Skin of body (tissue), 1 donor: ENCODE measurements at regions not wholly inside any gene's neighbourhood (a gene's known extent, or its start where the extent isn't known, plus 50 kb on each side); places are given as distances from the start of the nearest gene placed in this dataset.
"Not testable (repeated sequence)": the region's sequence is repeated elsewhere in the genome, so short reads cannot be mapped to it uniquely, and the experiment has no call there.

Source experiments
- DNase-seq: peaks from one replicate; lab custom pipeline; 2025; lab: John Stamatoyannopoulos, UW

DNA sequence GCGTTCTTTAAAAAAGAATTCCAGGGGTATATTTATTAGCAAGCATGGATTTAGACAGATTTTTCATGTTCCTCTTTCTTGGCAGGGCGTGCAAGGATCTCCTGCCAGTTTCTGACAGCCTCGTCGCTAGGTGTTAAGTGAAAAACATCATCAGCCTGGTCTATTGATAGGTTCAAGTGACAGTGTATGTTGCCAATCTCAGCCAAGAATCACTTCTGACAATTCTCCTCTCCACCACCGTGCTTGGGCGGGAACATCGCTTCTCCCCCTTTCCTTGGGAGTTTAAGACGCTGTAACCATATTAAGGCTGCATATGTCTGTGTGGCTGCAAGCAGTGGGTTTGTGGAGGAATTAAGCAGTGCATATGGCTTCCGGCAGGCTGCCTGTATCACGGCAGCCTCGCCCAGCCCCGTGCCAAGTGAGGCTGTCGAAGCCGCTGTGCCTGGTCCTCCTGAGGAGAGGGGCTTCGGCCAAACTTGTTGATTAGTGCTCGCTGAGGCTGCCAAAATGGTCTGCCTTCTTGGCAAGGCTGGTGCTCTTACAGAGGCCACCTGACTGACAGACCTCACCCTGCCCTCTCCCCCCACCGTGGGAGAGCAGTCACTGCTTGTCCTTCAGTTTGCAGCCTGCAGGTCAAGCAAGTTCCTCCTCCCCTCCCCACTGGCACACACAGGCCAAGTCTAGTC lies 132.2 kb upstream of the MPHOSPH6 start:
- DNase-seq, result no peak

DNA sequence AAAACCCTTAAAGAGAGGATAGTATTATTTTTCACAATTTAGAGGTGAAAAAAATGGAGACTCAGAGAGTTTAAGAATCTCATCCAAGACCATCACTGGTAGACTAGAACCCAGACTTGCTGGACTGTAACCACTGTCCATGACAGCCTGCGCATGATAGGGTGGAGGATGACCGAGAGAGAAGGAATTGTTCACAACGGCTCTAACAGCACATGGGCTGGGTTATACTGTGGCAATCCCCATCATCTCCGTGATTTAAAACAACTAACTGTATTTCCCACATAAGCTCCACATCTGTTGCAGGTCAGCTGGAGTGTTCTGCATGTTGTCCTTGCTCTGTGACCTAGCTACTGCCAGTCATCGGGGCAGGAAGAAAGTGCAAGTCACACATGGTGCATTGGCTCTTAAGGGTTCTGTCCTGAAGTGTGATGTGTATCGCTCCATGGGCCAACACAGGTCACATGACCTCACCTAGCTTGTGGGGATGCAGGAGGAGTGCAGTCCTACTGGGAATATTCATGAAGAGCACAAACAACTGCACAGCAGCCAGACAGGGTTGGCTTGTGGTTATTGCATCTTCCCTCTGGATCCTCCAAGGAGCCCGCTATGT lies 131.2 kb upstream of the MPHOSPH6 start:
- DNase-seq, result no peak

DNA sequence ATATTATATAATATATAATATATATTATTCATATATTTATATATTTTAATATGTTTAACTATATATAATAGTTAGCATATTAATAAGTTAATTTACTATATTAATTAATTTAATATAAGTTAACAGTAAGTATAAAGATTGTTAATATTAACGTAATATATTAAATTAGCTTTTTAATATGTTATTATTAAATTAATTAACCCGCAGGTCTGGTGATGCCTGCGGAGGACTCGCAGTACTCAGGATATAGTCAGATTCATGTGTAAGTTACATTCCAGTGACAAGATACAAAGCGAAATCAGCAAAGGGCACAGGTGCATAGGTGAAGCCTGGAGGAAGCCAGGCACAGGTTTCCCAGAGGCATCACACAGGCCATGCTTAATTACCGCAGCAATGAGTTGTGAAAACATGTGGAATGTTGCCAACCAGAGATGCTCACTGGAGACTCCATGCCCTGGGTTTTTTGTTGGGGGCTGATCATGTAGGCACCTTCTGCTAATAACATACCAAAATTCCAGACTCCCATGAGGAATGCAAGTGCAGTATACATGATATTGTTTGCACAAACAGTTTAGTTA lies 130.4 kb upstream of the MPHOSPH6 start:
- no peak for DNase-seq

DNA sequence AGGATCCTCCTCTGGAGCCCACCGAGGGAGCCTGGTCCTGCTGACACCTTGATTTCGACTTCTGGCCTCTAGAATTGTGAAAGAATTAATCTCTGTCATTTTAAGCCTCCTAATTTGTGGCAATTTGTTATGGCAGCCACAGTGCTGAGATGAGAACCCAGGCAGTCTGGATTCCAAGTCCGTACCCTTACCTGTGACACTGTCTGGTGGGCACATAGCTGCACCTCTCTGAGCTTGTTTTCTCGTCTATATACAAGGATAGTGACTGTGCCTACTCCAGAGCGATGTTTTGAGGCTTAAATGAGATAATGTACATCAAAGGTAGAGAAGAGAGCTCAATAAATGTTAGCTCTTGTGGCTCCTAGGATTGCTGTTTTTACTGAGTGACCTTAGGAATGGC lies 128.4 kb upstream of the MPHOSPH6 start:
- DNase-seq, result no peak

DNA sequence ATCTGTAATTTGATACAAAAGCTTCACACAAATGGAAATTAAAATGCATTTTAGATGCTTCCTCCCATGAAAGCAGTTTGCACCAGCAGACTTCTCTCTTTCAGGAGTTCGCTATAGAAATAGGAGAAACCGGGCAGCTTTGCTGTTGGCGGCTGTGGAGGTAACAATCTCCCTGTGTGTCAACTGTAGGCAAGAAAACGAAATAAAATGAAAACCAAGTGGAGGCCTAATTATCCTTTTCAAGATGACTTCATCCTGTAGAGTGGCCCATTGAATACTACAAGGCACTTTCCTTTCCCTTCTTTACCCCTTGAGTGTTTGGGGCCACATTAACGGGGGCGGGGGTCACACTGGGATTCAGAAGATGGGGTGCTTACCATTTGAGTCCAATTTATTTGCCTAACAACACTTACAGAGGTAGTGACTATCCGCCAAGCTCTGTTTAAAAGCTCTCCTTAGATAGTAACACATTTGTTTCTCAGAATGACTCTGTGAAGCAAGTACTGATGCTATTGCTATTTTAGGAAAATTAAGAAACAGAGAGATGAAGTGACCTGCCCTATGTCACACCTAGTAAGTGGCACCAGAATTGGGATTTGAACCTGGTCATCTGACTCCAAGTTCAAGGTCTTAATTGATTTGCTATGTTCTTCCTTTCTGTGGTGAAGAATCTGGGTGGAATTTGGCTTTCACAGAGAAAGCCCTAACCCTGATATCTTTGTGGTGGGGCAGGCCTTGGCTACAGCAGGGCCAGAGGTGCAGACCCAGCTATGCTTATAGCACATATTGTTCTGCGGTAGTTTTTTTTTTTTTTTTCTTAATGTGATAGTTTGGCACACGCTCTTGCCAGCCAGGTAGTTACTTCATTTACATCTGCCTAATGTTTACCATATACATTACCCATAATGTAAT lies 125.5 kb upstream of the MPHOSPH6 start:
- DNase-seq, result no peak

DNA sequence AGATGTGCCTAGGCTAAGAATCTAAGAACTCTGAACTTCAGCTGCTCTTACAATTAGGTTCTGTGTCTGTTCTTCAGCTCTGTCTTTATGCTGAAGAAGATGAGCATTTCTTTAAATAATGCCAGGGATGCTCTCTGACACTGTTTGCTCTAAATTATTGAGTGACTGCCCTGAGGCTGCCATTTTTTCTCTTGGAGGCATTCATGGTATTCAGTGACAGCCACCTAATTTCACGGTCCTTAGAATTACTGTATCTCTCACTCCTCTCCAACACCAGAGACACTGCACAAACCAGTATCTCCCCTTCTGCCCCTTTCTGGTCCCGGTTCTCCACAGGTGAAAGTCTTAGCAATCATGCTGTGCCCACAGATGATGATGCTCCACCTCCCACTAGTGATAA lies 123.6 kb upstream of the MPHOSPH6 start:
- no peak for DNase-seq

DNA sequence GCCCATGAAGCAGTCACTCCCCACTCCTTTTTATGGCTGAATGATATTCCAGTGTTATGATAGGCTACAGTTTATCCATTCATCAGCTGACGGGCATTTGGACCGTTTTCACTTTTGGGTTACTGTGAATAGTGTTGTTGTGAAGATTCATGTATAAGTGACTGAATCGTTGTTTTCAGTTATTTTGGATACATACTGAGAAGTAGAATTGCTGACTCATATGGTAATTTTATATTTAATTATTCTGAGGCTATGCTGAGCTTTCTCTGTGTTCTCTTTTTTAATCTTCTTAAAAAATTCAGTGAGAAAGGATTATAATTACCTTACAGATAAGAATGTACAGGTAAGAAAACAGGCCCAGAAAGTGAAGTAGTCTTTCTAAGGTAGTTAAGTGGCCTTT lies 117.9 kb upstream of the MPHOSPH6 start:
- DNase-seq, result no peak

DNA sequence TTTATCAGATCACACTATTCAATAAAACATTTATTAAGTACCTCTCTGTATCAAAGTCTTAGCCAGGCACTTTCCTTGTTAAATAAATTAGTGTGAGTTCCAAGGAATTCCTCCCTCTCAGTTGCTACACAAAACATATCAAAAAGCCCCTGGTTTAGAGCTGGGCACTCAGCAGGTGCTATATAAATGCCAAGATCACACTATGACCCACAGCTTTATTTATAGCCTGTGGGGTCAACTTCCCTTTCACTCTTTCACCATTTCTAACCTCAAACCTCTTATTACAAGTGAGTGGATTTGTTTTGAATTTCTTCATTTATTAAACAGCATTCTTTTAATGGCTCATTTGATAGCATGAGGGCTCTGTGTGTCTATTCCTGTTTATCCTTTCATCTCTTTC lies 112.6 kb upstream of the MPHOSPH6 start:
- DNase-seq, result no peak

DNA sequence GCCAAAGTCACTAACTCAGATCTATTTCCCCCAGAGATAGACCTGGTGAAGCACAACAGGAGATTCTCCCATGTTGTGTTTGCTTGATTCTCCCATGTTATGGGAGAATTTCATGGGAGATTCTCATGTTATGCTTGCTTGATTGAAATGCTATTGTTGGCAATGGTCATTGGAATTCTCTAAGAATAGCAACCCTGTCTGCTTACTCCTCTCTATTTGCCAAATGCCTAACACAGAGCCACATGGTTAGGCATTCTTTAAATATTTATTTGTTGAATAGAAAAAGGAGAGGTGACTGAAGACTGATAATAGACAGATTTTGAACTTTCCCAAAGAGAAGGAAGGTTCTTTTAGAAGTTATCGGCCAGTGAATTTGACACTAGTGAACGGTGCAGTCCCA lies 111.5 kb upstream of the MPHOSPH6 start:
- no peak for DNase-seq

DNA sequence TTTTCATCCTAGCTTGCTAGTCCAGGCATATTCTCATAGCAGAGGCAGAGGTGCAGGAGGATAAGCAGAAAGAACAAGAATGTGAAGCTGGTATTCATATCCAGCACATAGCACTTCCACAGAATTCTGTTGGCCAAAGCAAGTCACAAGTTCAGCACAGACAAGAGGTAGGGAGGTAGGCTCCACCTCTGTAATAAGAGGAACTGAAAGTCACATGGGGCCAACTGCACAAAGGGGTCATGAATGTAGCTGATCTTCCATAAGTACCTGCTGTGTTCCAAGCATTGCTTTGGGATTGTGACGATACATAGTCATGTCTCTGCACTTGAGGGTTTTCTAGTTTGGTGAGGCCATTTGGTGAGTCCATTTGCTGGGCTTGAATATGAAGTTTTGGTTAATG lies 110.8 kb upstream of the MPHOSPH6 start:
- DNase-seq, result no peak

DNA sequence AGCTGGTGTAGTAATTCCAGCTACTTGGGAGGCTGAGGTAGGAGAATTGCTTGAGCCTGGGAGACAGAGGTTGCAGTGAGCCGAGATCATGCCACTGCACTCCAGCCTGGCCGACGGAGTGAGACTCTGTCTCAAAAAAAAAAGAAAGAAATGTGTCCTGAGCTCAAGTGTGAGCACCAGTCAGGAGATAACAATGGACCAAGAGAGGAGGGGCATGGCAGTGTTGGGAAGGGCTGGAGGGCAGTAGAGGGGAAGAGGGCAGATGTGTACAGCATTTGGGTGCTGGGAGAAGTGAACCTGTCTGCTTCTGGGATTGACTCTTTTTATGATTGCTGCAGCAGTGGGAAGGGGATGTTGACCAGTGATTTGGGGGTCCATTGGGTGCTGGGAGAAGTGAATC lies 105.3 kb upstream of the MPHOSPH6 start:
- not testable (repeated sequence) for DNase-seq

DNA sequence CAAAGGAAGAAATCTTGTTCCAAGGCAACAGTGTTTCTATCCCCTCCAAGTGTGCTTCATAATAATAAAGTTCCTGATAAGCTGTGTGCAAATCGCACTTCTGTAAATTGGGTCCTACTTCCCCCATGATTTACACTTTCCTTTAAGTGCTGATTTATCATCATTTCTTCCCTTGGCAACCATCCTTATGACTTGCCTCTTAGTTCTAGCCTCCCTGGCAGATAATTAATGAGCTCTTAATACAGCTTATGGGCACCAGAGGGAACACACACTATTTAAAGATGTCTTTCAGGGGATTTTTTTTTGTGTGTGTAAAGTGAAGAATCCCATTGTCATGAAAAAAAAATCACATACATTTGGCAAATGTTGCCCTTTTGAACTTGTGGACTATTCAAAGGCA lies 101.6 kb upstream of the MPHOSPH6 start:
- no peak for DNase-seq

DNA sequence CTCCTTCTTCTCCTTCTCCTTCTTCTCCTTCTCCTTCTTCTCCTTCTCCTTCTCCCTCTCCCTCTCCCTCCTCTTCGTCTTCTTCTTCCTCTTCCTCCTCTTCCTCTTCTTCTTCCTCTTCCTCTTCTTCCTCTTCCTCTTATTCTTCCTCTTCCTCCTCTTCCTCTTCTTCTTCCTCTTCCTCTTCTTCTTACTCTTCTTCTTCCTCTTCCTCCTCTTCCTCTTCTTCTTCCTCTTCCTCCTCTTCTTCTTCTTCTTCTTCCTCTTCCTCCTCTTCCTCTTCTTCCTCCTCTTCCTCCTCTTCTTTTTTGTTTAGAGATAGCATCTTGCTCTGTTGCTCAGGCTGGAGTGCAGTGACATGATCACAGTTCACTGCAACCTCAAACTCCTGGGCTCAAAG lies 97.7 kb upstream of the MPHOSPH6 start:
- not testable (repeated sequence) for DNase-seq

DNA sequence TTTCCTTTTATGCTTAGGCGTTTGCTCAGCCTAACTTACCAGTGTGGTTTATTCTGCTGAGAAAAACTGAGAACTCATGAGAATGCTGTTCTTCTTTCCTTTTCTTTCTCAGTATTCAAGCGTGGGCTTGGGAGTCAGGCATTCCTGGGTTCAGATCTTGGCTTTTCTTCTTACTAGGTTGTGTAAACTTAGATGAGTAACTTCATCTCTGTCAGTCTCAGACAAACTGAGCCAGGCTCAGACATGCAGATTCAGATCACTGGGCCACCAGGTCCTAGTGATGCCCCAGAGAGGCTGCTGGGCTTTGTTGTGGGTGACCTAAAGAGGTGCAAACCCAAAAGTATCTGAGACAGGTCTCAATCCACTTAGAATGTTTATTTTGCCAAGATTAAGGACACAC lies 95.8 kb upstream of the MPHOSPH6 start:
- DNase-seq, result no peak

DNA sequence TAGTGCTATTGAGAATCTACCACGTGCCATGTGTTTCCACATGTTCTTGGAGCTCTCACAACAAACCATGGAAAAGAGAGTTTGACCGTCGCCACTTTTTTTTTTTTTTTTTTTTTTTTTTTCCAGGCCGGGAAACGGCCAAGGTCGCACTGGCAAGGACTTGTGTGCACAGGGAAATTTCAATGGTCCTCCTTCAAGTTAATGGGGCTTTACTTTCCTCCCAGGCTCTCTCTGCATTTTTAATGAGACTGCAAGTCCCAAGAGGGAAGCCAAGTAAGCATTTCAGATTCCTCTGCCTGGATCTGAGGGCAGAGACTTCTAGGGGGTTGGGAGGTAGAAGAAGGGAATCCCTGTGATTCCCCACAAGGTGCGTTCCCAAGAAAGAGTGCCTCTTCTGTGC lies 94.7 kb upstream of the MPHOSPH6 start:
- DNase-seq, result no peak

DNA sequence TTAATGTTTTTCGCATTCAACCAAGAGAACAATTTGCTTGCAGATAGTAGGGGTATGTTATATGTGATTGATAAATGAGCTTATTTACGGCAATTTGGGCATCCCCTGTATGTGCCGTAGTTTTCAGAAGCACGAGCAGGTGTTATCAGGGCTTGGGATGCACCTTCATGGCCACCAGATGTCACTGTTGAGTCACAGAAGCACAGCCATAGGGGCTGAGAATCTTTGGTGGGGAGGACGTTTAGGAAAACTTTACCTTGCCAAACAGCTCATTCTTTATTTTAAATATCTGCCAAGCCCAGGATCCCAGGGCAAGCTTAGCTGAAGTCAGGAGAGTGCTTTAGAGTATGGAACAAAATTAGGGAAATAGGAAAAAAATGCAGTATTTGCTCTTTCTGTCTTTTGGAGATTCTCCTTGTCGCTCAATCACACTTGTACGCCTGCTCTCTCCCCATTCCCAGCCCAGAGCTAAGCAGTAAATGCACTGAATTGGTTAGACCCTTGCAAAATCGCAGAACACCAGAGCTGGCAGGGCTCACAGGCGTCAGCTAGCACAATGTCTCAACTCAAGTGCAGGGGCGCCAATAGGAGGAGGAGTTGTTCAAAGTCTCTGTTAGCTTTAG lies 93.6 kb upstream of the MPHOSPH6 start:
- DNase-seq, result peak; percentile 24

DNA sequence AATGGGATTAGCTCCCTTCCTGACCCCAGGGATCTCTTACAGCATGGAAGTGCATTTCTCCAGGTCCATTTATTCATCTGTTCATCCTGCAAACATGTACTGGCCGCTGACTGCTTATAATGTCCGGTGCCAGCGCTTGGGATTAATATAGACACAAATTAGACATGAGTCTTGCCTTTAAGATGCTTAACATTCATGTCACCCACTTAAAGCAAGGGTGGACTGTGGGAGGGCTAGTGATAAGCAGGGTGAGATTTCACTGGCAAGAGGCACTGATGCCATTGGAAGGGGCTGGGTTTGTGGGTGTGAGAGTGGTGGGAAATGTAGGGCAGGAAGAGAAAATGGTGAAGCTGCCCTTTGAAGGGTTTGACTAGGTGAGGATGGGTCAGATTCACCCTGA lies 92.2 kb upstream of the MPHOSPH6 start:
- no peak for DNase-seq

DNA sequence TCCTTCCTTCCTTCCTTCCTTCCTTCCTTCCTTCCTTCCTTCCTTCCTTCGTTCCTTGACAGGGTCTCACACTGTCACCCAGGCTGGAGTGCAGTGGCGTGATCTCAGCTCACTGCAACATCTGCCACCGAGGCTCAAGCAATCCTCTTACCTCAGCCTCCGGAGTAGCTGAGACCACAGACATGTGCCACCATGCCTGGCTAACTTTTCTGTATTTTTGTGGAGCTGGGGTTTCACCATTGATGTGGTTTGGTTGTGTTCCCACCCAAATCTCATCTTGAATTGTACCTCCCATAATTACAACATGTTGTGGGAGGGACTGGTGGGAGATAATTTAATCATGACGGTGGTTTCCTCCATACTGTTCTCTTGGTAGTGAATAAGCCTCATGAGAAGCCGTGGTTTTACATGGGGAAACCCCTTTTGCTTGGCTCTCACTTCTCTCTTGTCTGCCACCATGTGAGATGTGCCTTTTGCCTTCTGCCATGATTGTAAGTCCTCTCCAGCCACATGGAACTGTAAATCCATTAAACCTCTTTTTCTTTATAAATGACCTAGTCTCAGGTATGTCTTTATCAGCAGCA lies 90.3 kb upstream of the MPHOSPH6 start:
- no peak for DNase-seq

DNA sequence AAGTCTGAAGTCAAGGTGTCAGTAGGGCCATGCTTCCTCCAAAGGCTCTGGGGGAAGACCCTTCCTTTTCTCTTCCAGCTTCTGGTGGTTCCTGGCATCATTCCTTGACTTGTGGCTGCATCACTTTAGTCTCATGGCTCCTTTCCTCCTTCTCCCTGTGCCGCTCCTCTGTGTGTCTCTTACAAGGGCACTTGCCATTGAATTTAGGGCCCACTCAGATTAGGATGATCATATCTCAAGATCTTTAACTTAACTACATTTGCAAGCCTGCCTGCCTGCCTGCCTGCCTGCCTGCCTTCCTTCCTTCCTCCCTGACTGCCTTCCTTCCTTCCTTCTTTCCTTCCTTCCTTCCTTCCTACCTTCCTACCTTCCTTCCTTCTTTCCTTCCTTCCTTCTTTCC lies 89.7 kb upstream of the MPHOSPH6 start:
- no peak for DNase-seq

DNA sequence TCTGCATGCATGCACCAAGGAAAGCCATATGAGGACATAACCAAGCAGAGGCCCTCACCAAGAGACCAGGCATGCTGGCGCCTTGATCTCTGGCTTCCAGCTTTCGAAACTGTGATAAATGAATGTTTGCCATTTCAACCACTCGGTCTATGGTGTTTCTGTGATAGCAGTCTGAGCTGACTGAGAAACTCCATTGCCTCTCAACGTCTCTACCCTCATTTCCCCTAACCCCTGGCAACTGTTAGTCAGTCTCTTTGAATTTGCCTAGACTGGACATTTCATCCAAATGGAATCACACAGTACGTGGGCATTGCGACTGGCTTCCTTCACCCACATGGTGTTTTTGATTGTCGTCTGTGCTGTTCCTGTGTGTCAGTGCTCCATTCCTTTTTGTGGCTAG lies 88.0 kb upstream of the MPHOSPH6 start:
- DNase-seq, result no peak

DNA sequence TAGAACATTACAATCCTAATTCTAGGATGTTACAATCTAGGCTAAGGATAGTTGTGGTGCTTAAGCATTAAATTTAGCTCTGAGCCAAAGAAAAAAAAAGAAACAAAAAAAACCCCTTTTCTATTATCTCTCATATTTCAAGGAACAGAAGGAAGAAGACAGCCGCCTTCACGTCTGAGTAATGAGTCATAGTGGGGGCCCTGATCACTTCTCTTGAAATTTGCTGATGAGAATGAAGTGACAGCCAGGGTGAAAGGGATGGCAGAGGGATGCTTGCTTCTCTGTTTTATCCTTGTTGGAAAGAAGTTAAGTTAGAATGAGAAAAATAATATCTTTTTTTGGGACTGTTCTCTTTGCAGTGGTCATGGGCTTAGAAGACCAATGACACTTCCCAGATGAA lies 82.6 kb upstream of the MPHOSPH6 start:
- no peak for DNase-seq
